ENCODE measurements at regions not wholly inside any gene's neighbourhood (a gene's known extent, or its start where the extent isn't known, plus 50 kb on each side); places are given as distances from the start of the nearest gene placed in this dataset.

DNA sequence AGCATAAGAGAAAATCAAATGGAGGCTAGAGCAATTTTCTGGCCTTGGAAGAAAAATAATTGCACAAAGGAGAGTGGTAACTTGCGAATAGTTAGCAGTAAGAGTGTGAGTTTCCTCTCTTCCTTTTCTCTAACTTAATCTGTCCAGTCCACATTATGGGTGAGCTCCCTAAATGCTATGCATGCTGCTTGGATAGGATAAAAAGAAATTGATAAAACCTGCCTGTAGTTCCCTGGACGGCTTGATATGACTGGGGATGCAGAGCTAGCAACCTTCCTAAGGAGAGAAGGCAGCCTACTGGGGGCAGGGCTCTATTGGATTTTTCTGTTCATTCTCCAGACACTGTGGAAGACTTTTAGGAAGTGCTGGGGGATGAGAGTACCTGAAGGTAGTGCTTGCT is 311.3 kb downstream of the LMO7 start:
- TF ChIP-seq POU2F2 (IDR thresholded peaks at IDR 0.05; ENCODE audit: low read depth, low read length) (no peak), SPI1 (IDR thresholded peaks at IDR 0.05; ENCODE audit: low read depth, low read length) (no peak), POLR2A (IDR thresholded peaks at IDR 0.05; ENCODE audit: low read depth, low read length) (no peak), TAF1 (IDR thresholded peaks at IDR 0.05; ENCODE audit: low read depth, low read length) (no peak), PAX5 (IDR thresholded peaks at IDR 0.05; ENCODE audit: insufficient read depth, low read length, severe bottlenecking) (no peak), POLR2AphosphoS5 (IDR thresholded peaks at IDR 0.05; ENCODE audit: low read depth, low read length) (no peak)
- FAIRE-seq = no peak
- no peak for DNase-seq (ENCODE audit: insufficient read length, low spot score)

DNA sequence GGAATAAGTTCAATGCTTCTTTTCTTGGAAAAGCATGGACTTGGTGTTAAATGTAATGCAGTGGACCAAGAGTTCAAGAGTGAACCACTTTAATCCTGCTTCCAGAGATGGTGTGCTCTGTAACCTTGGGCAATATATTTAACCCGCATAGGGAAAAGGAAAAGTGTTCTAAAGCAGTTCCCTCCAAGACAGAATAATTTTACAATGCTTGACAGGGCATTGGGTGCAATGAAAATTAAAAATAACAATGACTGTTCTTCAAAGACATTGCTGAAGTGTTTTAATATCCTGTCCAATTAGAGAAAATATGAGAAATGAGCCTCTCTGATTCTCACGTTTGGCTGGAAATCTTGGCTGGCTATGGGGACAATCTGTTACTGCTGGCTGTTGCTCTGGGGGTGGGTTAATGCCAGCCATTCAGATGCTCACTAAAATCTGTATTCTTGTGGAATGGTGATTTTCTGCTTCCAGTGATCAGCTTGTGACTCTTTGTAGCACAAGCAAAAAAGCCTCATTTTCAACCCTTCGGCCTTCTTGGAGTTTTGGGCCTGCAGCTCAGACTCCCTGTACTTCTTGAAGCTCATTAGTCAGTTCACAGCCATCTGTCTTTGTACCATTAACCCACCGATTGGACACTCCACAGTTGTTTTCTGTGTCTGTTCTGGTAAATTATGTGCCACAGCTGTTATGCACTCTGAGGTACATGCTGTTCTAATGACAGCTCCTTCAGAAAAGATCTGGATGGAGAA is 310.6 kb downstream of the LMO7 start:
- FAIRE-seq = no peak
- DNase-seq (ENCODE audit: insufficient read length, low spot score) = no peak
- no peak for TF ChIP-seq POU2F2 (IDR thresholded peaks at IDR 0.05; ENCODE audit: low read depth, low read length)
- no peak for TF ChIP-seq POLR2A (IDR thresholded peaks at IDR 0.05; ENCODE audit: low read depth, low read length)
- no peak for TF ChIP-seq TAF1 (IDR thresholded peaks at IDR 0.05; ENCODE audit: low read depth, low read length)
- no peak for TF ChIP-seq POLR2AphosphoS5 (IDR thresholded peaks at IDR 0.05; ENCODE audit: low read depth, low read length)
- TF ChIP-seq SPI1 (IDR thresholded peaks at IDR 0.05; ENCODE audit: low read depth, low read length) = no peak
- TF ChIP-seq PAX5 (IDR thresholded peaks at IDR 0.05; ENCODE audit: insufficient read depth, low read length, severe bottlenecking) = no peak

DNA sequence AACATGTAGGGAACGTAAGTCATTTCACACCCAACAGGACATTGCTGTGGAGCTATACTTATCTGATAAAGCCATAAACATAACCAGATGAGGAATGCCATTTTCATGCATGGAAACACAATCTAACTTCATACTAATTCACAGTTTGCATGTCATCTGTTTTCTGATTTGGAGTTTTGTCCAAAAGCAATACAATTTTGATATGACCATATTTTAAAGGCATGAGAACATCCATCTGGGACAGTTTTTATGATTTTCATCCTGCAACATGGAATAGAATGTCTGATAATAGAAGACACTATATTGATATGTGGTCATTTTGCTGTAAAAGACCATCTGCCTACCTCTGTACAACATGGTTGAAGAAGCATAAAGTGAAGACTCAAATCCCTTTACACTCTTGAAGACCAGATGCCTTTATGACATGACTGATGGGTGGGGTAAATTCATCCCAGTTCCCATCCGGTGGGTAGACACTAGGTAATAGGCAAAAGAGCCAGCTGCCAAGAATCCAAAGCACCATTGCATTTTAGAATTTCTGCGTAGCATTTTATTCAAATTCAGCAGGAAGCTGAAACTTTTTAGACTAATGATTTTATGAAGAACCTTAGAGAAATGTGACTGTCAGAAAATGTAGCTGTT is 309.8 kb downstream of the LMO7 start:
- DNase-seq (ENCODE audit: insufficient read length, low spot score) = no peak
- TF ChIP-seq POLR2AphosphoS5 (IDR thresholded peaks at IDR 0.05; ENCODE audit: low read depth, low read length) (no peak), SPI1 (IDR thresholded peaks at IDR 0.05; ENCODE audit: low read depth, low read length) (no peak), TAF1 (IDR thresholded peaks at IDR 0.05; ENCODE audit: low read depth, low read length) (no peak), PAX5 (IDR thresholded peaks at IDR 0.05; ENCODE audit: insufficient read depth, low read length, severe bottlenecking) (no peak), POU2F2 (IDR thresholded peaks at IDR 0.05; ENCODE audit: low read depth, low read length) (no peak), POLR2A (IDR thresholded peaks at IDR 0.05; ENCODE audit: low read depth, low read length) (no peak)
- FAIRE-seq = no peak

DNA sequence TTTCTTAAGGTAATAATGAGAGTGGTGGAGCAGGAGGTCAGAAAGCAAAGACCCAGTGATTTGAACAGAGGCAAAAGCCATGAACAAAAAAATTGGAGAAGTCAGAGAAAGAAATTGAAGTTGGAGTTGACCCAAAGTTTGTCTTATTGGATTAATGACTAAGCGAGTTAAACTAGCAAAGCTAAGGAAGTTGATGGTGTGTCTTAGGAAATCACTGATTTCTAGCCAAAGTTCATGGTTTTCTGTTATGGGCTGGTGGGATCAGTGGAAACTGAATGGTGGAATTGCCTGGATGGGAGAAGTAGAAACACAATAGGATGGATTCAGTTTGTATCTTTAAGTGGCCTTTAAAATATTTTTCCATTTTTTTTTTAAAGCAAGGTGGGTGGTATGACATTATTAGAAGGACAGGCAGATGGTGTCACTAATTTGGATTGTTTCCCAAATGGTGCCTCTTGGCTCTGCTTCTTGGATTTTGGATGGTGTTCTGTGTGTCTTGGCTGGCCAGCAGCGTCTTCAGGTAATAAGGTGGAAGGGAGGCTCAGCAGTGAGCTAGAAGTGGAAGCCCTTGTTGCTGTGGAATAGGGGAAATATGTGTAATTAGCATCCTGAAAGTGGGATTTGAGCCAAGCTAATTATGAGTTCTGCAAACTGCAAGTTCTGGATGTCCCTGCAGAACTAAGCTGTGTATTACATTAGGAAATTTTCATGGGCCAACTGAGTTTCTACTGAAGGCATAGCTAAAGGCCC is 302.9 kb downstream of the LMO7 start:
- DNase-seq (ENCODE audit: insufficient read length, low spot score) (no peak), FAIRE-seq (no peak)
- TF ChIP-seq PAX5 (IDR thresholded peaks at IDR 0.05; ENCODE audit: insufficient read depth, low read length, severe bottlenecking) (no peak), POU2F2 (IDR thresholded peaks at IDR 0.05; ENCODE audit: low read depth, low read length) (no peak), POLR2A (IDR thresholded peaks at IDR 0.05; ENCODE audit: low read depth, low read length) (no peak), SPI1 (IDR thresholded peaks at IDR 0.05; ENCODE audit: low read depth, low read length) (no peak)

DNA sequence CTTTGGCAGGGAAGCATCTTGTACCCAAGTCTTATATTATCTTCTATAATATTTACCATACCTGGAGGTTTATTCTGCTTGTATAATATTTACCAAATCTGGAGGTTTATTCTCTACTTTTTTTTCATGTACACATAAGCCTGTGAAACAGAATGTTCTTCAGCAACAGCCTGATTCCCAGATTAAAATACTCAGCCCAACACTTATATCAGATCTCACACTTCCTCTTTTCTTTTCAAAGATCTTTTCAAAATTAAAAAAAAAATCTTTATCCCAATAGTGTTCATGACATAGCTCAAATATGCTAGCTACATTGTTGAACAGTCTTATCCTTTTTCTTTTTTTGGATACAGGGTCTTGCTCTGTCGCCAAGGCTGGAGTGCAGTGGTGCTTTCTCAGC is 300.7 kb downstream of the LMO7 start:
- FAIRE-seq = no peak

DNA sequence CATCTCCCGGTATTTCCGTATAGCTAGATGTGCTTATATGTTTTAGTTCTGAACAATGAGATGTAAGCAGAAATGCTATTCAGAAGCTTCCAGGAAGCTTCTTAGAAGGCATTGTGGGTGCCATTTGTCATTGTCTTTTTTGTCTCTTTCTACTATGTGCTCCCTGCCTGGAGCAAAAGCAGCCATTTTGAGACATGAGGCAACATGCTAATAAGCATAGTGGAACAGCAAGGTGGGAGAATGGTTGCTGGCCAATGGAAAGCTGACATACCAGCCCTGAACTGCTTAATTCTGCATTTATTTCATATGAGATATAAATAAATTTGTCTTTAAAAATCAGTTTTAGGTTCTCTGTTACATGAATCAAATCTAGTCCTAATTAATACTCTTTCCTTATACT is 299.7 kb downstream of the LMO7 start:
- no peak for TF ChIP-seq PAX5 (IDR thresholded peaks at IDR 0.05; ENCODE audit: insufficient read depth, low read length, severe bottlenecking)
- no peak for TF ChIP-seq POLR2A (IDR thresholded peaks at IDR 0.05; ENCODE audit: low read depth, low read length)
- DNase-seq (ENCODE audit: insufficient read length, low spot score) (no peak), FAIRE-seq (no peak)

More for the DNA sequence above, 300.7 kb downstream of the LMO7 start:
- DNase-seq (ENCODE audit: insufficient read length, low spot score) = no peak
- TF ChIP-seq POLR2AphosphoS5 (IDR thresholded peaks at IDR 0.05; ENCODE audit: low read depth, low read length) (no peak), POU2F2 (IDR thresholded peaks at IDR 0.05; ENCODE audit: low read depth, low read length) (no peak), POLR2A (IDR thresholded peaks at IDR 0.05; ENCODE audit: low read depth, low read length) (no peak), SPI1 (IDR thresholded peaks at IDR 0.05; ENCODE audit: low read depth, low read length) (peak; percentile 37; the same call in 1 of the 2 replicates)

DNA sequence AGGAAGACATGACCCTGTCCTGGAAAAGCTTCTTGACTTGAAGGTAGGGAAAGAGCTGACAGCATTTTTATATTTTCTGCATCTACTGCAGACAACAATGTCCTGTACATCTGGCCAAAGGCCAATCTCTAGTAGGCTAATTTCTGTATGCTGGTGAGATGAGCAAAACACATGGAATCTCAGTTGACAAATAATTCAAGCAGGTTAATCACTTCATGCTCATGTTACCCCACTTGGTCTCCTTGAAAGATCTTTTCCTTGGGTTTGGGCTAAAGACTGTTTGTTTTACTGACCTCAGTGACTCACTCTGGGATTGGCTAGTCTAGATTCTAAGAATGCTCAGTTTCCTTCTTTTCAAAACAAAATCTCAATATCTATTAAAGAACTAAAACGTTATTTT is 298.8 kb downstream of the LMO7 start:
- no peak for DNase-seq (ENCODE audit: insufficient read length, low spot score)

DNA sequence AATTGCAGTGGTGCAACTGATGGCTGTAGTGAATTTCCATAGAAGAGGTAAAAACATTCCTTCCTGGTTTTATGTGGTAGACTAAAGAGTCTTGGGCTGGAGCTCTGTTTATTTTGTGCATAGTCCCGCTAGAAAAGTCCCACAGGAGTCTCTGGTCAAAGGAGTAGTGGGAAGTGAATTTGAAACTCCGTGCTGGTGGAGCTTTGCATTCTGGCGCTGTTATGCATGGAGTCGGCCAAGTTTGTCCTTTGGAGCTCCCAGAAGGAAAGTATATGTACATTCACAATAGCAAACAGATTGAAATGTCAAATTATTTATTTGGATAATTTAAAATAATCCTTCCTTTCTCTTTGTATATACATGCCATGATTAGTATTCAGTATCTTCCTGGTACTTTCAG is 296.5 kb downstream of the LMO7 start:
- no peak for FAIRE-seq

More for the DNA sequence above, 298.8 kb downstream of the LMO7 start:
- TF ChIP-seq POLR2AphosphoS5 (IDR thresholded peaks at IDR 0.05; ENCODE audit: low read depth, low read length) = no peak
- no peak for TF ChIP-seq POLR2A (IDR thresholded peaks at IDR 0.05; ENCODE audit: low read depth, low read length)
- TF ChIP-seq POU2F2 (IDR thresholded peaks at IDR 0.05; ENCODE audit: low read depth, low read length) = no peak
- no peak for TF ChIP-seq SPI1 (IDR thresholded peaks at IDR 0.05; ENCODE audit: low read depth, low read length)
- no peak for TF ChIP-seq PAX5 (IDR thresholded peaks at IDR 0.05; ENCODE audit: insufficient read depth, low read length, severe bottlenecking)
- TF ChIP-seq TAF1 (IDR thresholded peaks at IDR 0.05; ENCODE audit: low read depth, low read length) = no peak
- no peak for FAIRE-seq

DNA sequence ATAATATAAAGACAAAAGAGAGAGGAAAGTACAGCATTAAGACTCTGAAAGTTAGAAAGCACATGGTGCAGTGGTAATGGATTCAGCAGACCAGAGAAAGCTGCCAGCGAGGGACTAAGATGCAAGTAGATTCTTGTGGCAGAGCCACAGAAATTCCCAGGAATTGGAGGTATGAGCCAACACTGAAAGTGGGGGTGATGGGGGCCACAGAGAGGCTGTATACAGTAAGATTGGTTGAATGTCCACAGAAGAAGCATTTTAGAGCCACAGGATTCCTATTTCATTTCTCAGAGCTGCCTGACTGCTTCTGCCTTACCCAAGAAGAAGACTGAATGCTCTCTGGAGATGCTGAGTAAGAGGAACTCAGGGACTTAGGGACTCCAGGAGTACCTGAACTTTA is 295.0 kb downstream of the LMO7 start:
- FAIRE-seq (no peak), DNase-seq (ENCODE audit: insufficient read length, low spot score) (no peak)
- TF ChIP-seq PAX5 (IDR thresholded peaks at IDR 0.05; ENCODE audit: insufficient read depth, low read length, severe bottlenecking) = no peak
- TF ChIP-seq TAF1 (IDR thresholded peaks at IDR 0.05; ENCODE audit: low read depth, low read length) = no peak
- TF ChIP-seq POU2F2 (IDR thresholded peaks at IDR 0.05; ENCODE audit: low read depth, low read length) = no peak
- TF ChIP-seq POLR2AphosphoS5 (IDR thresholded peaks at IDR 0.05; ENCODE audit: low read depth, low read length) = no peak
- no peak for TF ChIP-seq SPI1 (IDR thresholded peaks at IDR 0.05; ENCODE audit: low read depth, low read length)
- TF ChIP-seq POLR2A (IDR thresholded peaks at IDR 0.05; ENCODE audit: low read depth, low read length) = no peak

More for the DNA sequence above, 296.5 kb downstream of the LMO7 start:
- no peak for DNase-seq (ENCODE audit: insufficient read length, low spot score)
- TF ChIP-seq POLR2A (IDR thresholded peaks at IDR 0.05; ENCODE audit: low read depth, low read length) (no peak), PAX5 (IDR thresholded peaks at IDR 0.05; ENCODE audit: insufficient read depth, low read length, severe bottlenecking) (no peak), SPI1 (IDR thresholded peaks at IDR 0.05; ENCODE audit: low read depth, low read length) (no peak), POU2F2 (IDR thresholded peaks at IDR 0.05; ENCODE audit: low read depth, low read length) (no peak), POLR2AphosphoS5 (IDR thresholded peaks at IDR 0.05; ENCODE audit: low read depth, low read length) (no peak), TAF1 (IDR thresholded peaks at IDR 0.05; ENCODE audit: low read depth, low read length) (no peak)
